RPMI7951 (cell line): ENCODE measurements at regions not wholly inside any gene's neighbourhood (a gene's known extent, or its start where the extent isn't known, plus 50 kb on each side); places are given as distances from the start of the nearest gene placed in this dataset.
"Not testable (repeated sequence)": the region's sequence is repeated elsewhere in the genome, so short reads cannot be mapped to it uniquely, and the experiment has no call there.

Source experiments
- DNase-seq: peaks from one replicate; pipeline ENCODE4 v3.0.0-alpha.2; 2012; ENCODE audit warnings: low read depth

DNA sequence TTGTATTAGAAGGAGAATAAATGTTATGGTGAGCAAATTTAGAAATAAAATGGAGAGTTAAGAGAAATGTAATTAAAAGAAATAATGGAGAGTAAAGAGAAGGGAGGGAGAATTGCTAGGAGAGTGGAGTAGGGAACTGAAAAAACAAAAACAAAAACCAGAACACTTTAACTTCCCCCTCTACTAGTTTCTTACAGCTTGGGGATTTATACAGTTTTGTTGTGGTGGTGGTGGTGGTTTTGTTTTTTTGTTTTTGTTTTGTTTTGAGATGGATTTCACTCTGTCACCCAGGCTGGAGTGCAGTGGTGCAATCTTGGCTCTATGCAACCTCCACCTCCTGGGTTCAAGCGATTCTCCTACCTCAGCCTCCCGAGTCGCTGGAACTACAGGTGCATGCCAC, 322.4 kb downstream of the TMEM167A start:
- DNase-seq, result no peak

DNA sequence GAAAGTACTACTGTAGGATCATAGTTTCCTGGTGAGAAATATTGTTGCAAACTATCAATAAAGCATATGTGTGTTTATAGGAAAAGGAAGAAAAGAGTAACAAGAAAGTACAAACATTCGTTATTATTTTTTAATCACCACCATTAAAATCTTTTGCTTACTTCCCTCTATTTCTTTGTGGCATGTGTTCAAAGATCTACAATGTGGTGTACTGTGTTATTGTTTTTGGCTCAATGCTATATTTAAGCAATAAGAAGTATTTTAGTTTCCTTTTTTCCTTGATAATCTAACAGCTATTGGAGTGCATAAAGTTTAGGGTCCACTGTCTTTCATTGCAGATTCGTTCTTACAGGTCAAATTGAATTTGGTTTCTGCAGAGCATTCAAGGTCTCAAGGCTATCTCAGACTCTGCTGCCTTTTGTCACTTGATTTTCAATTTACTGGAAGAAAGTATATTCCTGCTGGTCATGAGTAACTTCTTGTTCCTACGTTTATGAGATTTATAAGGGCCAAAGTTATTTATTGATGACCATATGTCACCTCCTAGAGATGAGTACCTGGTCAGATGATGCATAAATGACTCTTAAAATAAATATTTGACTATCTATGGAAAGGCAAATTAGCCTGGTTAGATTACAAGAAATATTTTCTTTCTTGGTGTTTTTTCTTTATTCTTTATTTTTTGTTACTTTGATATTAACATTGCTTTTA, 323.0 kb downstream of the TMEM167A start:
- DNase-seq, result no peak

- no peak for DNase-seq
Measured at GRCh38 chr5:82753374-82753773, 323.8 kb downstream of the TMEM167A start.

GRCh38 chr5:82749461-82749820, 327.8 kb downstream of the TMEM167A start:
- peak; percentile 74 for DNase-seq

DNA sequence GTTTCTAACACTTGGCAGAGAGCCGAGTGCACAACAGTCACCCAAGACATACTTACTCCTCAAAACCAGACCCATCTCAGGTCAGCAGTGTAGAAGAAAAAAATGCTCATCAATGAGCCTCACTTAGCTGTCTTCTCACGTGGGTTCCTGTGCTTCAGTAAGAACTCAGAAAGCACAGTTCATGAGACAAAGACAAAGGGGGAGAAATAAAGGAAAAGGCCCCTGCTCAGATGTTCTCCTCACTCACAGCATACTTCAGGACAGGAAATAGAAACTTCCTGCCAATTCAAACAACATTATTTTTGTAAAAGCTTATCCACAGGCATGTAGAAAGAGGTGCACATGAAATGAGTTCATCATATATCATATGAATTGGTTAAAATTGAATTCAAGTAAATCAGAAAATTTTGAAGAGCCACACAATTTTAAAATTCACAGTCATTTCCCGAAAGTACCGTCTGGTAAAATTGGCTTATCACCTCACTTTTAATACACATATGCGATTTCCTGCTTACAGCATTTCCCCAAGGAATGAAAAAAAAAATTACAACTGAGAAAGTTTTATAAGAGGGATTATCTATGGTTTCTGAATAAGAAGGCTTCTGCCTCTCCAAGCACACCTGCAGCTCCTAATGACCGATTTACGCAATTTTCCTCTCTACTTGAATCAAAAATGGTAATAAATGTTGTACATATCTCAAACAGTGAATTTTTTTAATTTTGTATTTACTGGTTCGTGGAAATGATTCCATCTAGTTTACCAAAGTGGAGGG, 328.3 kb downstream of the TMEM167A start:
- no peak for DNase-seq

DNA sequence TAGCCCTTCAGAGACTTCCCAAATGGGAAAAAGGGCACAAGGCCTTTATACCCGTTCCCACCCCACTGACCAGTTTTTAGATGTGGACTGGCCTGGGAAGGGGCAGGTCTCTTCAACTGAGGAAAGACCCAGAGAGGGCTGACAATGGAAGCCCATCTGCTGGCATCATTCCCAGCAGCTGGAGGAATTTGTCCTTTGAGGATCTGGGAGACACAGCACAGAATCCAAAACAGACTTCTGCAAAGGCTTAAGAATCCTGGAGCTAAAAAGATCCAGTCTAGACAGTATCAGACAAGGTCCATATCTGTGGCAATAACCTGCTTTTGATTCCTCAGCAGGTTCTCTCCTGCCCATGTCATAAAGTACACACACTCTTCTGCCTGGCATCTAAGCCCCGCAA, 329.2 kb downstream of the TMEM167A start:
- DNase-seq, result no peak

DNA sequence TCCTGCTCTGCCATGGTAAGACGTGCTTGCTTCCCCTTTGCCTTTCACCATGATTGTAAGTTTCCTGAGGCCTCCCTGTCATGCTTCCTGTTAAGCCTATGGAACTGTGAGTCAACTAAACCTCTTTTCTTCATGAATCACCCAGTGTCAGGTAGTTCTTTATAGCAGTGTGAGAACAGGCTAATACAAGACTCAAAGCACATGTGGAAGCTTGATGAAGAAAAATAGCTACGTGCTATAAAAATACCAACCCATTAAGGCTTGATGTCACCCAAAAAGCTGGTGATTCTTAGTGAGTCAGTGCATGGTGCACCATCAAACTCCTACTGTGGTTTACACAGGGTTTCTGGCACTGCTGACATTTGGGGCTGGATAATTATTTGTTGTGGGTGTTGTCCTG, 332.2 kb downstream of the TMEM167A start:
- DNase-seq, result no peak

DNA sequence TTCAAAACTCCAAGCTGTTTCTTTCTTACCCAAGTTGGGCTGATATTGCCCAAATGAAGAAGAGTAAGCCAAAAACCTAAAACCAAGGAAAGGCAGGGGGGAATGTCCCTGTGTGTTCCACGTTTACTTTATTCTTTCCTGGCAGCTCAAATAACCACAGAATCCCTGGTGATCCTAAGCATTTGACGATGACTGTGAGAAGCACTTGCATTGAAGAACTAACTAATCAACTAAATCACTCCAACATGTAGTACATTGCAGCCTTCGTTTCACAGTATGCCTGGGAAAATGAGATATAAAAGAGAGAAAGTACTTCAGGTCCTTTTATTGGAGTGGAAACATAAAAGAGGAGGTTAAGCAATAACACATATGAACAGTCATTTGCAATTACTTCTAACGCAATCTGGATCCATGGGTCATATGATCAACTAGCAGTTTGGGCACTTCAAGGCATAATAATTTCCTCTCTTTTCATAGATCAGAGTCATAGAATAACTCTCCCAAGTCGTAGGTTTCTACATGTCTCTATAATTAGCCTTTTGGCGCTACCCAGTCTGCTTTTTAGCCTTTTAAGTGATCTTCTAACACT, 338.4 kb downstream of the TMEM167A start:
- no peak for DNase-seq

- DNase-seq, result peak; percentile 79
Measured at GRCh38 chr5:82735160-82735789, 341.9 kb downstream of the TMEM167A start.

DNA sequence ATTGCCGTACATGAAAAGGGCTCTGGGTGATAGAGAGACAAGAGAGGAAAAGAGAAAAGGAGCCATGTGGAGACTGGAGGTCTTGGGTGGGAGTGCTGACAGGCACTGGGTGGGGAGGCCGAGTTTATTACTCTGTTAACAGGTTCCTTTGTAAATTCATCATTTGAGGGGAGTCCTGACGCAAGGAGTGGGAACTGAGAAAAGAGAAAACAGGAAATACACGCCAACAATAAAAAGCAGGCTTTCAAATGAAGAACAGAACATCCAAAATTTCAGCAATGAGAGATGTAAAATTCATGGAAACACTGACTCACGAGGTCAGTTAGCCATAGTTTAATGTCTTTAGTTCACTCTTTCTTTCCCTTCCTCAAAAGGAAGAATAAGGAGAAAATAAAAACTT, 342.8 kb downstream of the TMEM167A start:
- DNase-seq, result peak; percentile 15

GRCh38 chr5:82730913-82731312, 346.3 kb downstream of the TMEM167A start:
- DNase-seq, result no peak

DNA sequence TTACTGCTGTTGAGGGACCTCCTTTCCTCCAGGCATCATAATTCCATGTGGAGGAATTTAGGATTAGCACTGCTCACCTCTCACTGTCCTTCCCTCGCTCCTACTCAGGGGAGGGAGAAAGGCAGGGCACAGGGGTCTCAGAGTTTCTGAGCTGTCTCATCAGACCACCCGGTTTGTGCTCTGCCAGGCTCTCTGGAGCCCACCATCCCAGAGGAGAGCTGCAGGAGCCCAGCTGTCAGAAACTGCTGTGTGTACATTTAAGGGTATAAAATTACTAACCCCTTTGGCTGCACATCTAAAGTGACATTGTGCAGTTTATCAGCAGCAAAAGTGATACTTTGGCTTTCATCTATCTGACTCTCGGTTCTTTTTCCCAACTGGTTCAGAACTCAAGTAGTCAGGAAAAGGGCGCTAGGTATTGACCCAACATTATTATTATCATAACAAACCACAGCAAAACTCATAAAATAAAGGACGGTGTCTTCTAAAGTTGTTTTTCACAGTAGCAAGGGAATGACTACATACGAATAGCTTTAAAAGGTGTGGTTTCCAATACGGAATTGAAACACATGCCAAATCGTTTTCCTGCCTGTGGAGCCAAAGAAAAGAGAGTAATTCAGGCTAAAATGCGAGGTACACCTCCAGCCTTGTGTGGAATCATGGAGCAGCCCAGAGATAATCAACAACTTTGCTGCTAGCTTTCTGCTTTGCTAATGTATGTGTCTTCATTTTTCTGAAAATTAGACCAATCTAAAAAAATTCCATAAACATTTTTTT, 348.1 kb downstream of the TMEM167A start:
- DNase-seq, result no peak

- no peak for DNase-seq
Measured at GRCh38 chr5:82723168-82723567, 354.0 kb downstream of the TMEM167A start.

DNA sequence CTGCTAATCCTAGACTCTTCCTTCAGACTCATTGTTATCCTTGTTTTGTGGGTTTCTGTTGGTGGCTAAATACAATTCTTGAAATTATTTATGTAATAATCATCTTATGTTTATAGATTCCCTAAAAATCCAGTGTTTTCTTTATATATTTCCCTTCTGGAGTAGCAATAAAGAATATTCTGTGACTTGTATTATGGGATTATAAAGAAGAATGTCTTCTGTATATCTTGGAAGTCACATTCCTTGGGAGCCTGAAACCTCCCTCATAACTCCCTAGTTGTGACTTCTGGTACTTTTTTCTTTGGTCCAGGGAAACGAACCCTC, 356.1 kb downstream of the TMEM167A start:
- DNase-seq, result no peak

GRCh38 chr5:82720213-82721086, 356.7 kb downstream of the TMEM167A start:
- DNase-seq, result no peak

- DNase-seq, result peak; percentile 8
Measured at GRCh38 chr5:82719368-82719767, 357.8 kb downstream of the TMEM167A start.

DNA sequence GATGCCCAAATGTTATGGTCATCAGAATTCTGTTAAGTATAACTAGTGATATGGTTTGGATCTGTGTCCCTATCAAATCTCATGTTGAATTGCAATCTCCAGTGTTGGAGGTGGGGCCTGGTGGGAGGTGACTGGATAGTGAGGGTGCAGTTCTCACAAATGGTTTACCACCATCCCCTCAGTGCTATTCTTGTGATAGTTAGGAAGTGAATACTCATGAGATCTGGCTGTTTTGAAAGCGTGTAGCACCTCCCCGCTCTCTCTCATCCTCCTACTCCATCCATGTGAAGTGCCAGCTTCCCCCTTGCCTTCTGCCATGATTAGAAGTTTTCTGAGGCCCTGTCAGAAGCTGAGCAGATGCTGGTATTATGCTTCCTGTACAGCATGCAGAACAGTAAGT, 359.5 kb downstream of the TMEM167A start:
- no peak for DNase-seq

DNA sequence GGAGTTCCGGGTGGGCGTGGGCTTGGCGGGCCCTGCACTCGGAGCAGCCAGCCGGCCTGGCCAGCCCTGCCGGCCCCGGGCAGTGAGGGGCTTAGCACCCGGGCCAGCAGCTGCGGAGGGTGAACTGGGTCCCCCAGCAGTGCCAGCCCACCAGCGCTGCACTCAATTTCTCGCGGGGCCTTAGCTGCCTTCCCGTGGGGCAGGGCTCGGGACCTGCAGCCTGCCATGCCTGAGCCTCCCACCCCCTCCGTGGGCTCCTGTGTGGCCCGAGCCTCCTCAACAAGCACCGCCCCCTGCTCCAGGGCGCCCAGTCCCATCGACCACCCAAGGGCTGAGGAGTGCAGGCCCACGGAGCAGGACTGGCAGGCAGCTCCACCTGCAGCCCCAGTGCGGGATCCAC, 362.5 kb downstream of the TMEM167A start:
- DNase-seq, result not testable (repeated sequence)

- no peak for DNase-seq
Measured at GRCh38 chr5:82713811-82714210, 363.4 kb downstream of the TMEM167A start.

DNA sequence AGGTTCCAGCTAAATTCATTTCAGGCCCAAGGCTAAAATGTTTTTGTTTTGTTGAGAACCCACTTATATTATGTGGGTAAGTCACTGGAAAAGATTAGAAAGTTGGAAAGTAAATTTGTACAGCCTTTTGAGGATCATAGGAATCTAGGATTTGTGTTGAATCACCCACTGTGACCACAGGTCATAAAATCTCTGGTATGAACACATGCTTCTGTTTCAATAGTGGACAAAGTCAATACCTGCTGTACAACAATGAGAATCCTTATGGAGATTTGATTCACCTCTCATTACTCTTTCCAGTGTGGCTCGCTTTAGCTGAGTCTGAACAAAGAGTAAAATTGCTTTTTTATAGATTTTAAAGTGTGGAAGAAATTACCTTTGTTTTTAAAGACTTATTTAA, 369.5 kb downstream of the TMEM167A start:
- peak; percentile 35 for DNase-seq

DNA sequence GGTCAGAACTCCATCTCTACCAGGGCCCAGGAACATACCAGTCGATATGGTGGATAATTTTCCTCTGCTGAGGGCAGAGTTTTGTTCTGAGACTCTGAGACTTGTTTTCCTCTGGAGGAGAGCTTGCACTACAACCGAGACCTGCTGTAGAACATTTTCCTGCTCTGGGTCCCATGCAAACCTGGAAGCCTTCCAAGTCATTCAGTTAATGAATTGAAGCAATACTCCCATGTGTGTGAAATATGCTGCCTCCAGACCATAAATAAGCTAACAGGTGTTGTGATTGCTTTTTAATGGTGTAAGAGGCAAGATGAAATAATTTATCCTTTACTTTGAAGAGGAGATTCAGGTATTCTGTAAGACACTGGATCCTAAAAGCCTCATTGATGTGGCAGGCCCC, 372.8 kb downstream of the TMEM167A start:
- no peak for DNase-seq
